MM.1S (cell line): ENCODE measurements at regions not wholly inside any gene's neighbourhood (a gene's known extent, or its start where the extent isn't known, plus 50 kb on each side); places are given as distances from the start of the nearest gene placed in this dataset.

ENCODE experiments used
- DNase-seq: peaks from one replicate; pipeline ENCODE4 v3.0.0-alpha.2; 2015
- H2AFZ ChIP-seq: fragments of 300-600 bp; sonication (generic); 2 replicates; pipeline ENCODE4 v1.6.0; 2016; ENCODE audit warnings: antibody characterized with exemption, low read length
- H3F3A ChIP-seq: fragments of 300-600 bp; sonication (generic); 2 replicates; pipeline ENCODE4 v1.6.1; 2016; ENCODE audit warnings: mild to moderate bottlenecking, antibody characterized with exemption, low read length, moderate library complexity, mixed read lengths; ENCODE audit not compliant: insufficient read depth
- H3K27ac ChIP-seq: fragments of 300-600 bp; sonication (generic); 2 replicates; pipeline ENCODE4 v1.5.1; 2016; ENCODE audit warnings: mild to moderate bottlenecking, low read length
- H3K27me3 ChIP-seq: fragments of 300-600 bp; sonication (generic); replicated peaks from 2 replicates; pipeline ENCODE4 v1.6.0; 2016; ENCODE audit warnings: low read length; ENCODE audit not compliant: insufficient read depth
- H3K36me3 ChIP-seq: fragments of 300-600 bp; sonication (generic); replicated peaks from 2 replicates; pipeline ENCODE4 v1.6.1; 2016; ENCODE audit warnings: mild to moderate bottlenecking, low read length, mixed read lengths; ENCODE audit not compliant: insufficient read depth
- H3K4me1 ChIP-seq: fragments of 300-600 bp; sonication (generic); 2 replicates; pipeline ENCODE4 v1.6.1; 2016; ENCODE audit warnings: low read length, mixed read lengths
- H3K4me2 ChIP-seq: fragments of 300-600 bp; sonication (generic); 2 replicates; pipeline ENCODE4 v1.6.0; 2016; ENCODE audit warnings: low read depth, low read length
- H3K4me3 ChIP-seq: fragments of 300-600 bp; sonication (generic); 2 replicates; pipeline ENCODE4 v1.5.1; 2016; ENCODE audit warnings: low read length, mixed read lengths
- H3K79me2 ChIP-seq: fragments of 300-600 bp; sonication (generic); 2 replicates; pipeline ENCODE4 v1.6.1; 2016; ENCODE audit warnings: mixed run types, low read length, mixed read lengths
- H3K9ac ChIP-seq: fragments of 300-600 bp; sonication (generic); 2 replicates; pipeline ENCODE4 v1.6.1; 2016; ENCODE audit warnings: low read length, mixed read lengths
- H3K9me2 ChIP-seq: fragments of 300-600 bp; sonication (generic); replicated peaks from 2 replicates; pipeline ENCODE4 v1.6.1; 2016; ENCODE audit warnings: mild to moderate bottlenecking, low read length, mixed read lengths; ENCODE audit not compliant: insufficient read depth
- H3K9me3 ChIP-seq: fragments of 300-600 bp; sonication (generic); replicated peaks from 2 replicates; pipeline ENCODE4 v1.6.1; 2016; ENCODE audit warnings: mild to moderate bottlenecking, low read length, mixed read lengths; ENCODE audit not compliant: insufficient read depth
- H4K20me1 ChIP-seq: fragments of 300-600 bp; sonication (generic); 2 replicates; pipeline ENCODE4 v1.6.1; 2016; ENCODE audit warnings: mild to moderate bottlenecking, low read length, moderate library complexity, mixed read lengths; ENCODE audit not compliant: insufficient read depth
- CTCF ChIP-seq: fragments of 300-600 bp; sonication (generic); IDR thresholded peaks from 2 replicates; pipeline ENCODE4 v1.5.1; 2016; ENCODE audit warnings: antibody characterized with exemption, low read length, mixed read lengths
- EZH2 ChIP-seq: fragments of 300-600 bp; sonication (generic); optimal IDR thresholded peaks from 2 replicates; pipeline ENCODE3; 2017; ENCODE audit warnings: low read depth, mild to moderate bottlenecking, antibody characterized with exemption, low read length, mixed read lengths
- EZH2phosphoT487 ChIP-seq: fragments of 300-600 bp; sonication (generic); IDR thresholded peaks from 2 replicates; pipeline ENCODE4 v1.6.1; 2018; ENCODE audit warnings: antibody characterized with exemption, low read length

- H3K27ac ChIP-seq: no peak overlapping the region
- no peaks in the 10 kb centered on the region for H3K9me3 ChIP-seq
- no peaks in the 10 kb centered on the region for H3K79me2 ChIP-seq
- no peaks in the 10 kb centered on the region for H3K36me3 ChIP-seq
- H3K4me3 ChIP-seq: no peak overlapping the region
- H4K20me1 ChIP-seq: no peaks in the 10 kb centered on the region
- no peak overlapping the region for H2AFZ ChIP-seq
- no peak overlapping the region for H3K9ac ChIP-seq
- no peaks in the 10 kb centered on the region for H3K4me1 ChIP-seq
- H3F3A ChIP-seq: no peaks in the 10 kb centered on the region
- H3K27me3 ChIP-seq: peaks cover 96% of the 10 kb centered on the region
- no peaks in the 10 kb centered on the region for H3K9me2 ChIP-seq
- DNase-seq: no peak
- H3K4me2 ChIP-seq: no peak overlapping the region
- TF ChIP-seq EZH2 (no peak), EZH2phosphoT487 (no peak), CTCF (no peak)
These were observed 404.1 kb downstream of the SHANK2 start for GRCh38 chr11:70848243-70848750.

GRCh38 chr11:70849031-70849430 is 403.3 kb downstream of the SHANK2 start:
- H3K4me3 ChIP-seq: no peak overlapping the region
- no peak overlapping the region for H3K27ac ChIP-seq
- no peaks in the 10 kb centered on the region for H3K4me1 ChIP-seq
- no peaks in the 10 kb centered on the region for H3K9me2 ChIP-seq
- H3F3A ChIP-seq: no peaks in the 10 kb centered on the region
- no peak overlapping the region for H3K4me2 ChIP-seq
- H4K20me1 ChIP-seq: no peaks in the 10 kb centered on the region
- no peaks in the 10 kb centered on the region for H3K36me3 ChIP-seq
- TF ChIP-seq EZH2phosphoT487: no peak
- no peaks in the 10 kb centered on the region for H3K79me2 ChIP-seq
- no peak overlapping the region for H3K9ac ChIP-seq
- peaks cover 96% of the 10 kb centered on the region for H3K27me3 ChIP-seq
- no peak for DNase-seq
- no peaks in the 10 kb centered on the region for H3K9me3 ChIP-seq
- H2AFZ ChIP-seq: no peak overlapping the region

GRCh38 chr11:70851308-70851707 is 401.1 kb downstream of the SHANK2 start:
- H3K27me3 ChIP-seq: peaks cover 75% of the 10 kb centered on the region
- H3K79me2 ChIP-seq: no peaks in the 10 kb centered on the region
- DNase-seq: no peak
- no peaks in the 10 kb centered on the region for H3K4me1 ChIP-seq
- no peaks in the 10 kb centered on the region for H4K20me1 ChIP-seq
- H3K9me3 ChIP-seq: no peaks in the 10 kb centered on the region
- H3K36me3 ChIP-seq: no peaks in the 10 kb centered on the region
- no peaks in the 10 kb centered on the region for H3K9me2 ChIP-seq
- H3K27ac ChIP-seq: no peak overlapping the region
- H3F3A ChIP-seq: no peaks in the 10 kb centered on the region
- no peak overlapping the region for H2AFZ ChIP-seq
- TF ChIP-seq CTCF: no peak
- no peak for TF ChIP-seq EZH2phosphoT487
- TF ChIP-seq EZH2: no peak
- no peak overlapping the region for H3K9ac ChIP-seq
- H3K4me2 ChIP-seq: no peak overlapping the region
- H3K4me3 ChIP-seq: no peak overlapping the region

- no peaks in the 10 kb centered on the region for H3F3A ChIP-seq
- no peak for DNase-seq
- no peaks in the 10 kb centered on the region for H3K9me3 ChIP-seq
- no peak overlapping the region for H3K9ac ChIP-seq
- H3K36me3 ChIP-seq: no peaks in the 10 kb centered on the region
- TF ChIP-seq EZH2phosphoT487: no peak
- no peak for TF ChIP-seq CTCF
- TF ChIP-seq EZH2: no peak
- no peak overlapping the region for H2AFZ ChIP-seq
- no peaks in the 10 kb centered on the region for H3K79me2 ChIP-seq
- H4K20me1 ChIP-seq: no peaks in the 10 kb centered on the region
- H3K27me3 ChIP-seq: peaks cover 69% of the 10 kb centered on the region
- no peak overlapping the region for H3K27ac ChIP-seq
- H3K4me3 ChIP-seq: no peak overlapping the region
- no peak overlapping the region for H3K4me2 ChIP-seq
- no peaks in the 10 kb centered on the region for H3K4me1 ChIP-seq
- H3K9me2 ChIP-seq: no peaks in the 10 kb centered on the region
These were observed 400.5 kb downstream of the SHANK2 start for GRCh38 chr11:70851907-70852306.
